Thyroid gland (tissue), 4 donors: ENCODE measurements at regions not wholly inside any gene's neighbourhood (a gene's known extent, or its start where the extent isn't known, plus 50 kb on each side); places are given as distances from the start of the nearest gene placed in this dataset.

Experiments
- DNase-seq, 2 donors: peaks; one replicate each; pipeline ENCODE4 v3.0.0-alpha.2; 2019
- H3K27ac ChIP-seq, 3 donors: fragments of 200-600 bp; sonication (generic); 1 replicate in 2 of 3; 2 replicates in 1 of 3; pipeline ENCODE4 v1.5.1; 2016 to 2019; ENCODE audit warnings: mild to moderate bottlenecking in 1 of 3, moderate library complexity in 1 of 3
- H3K27me3 ChIP-seq: fragments of 200-600 bp; sonication (generic); one replicate; pipeline ENCODE4 v1.5.1; 2019
- H3K36me3 ChIP-seq, 2 donors: fragments of 200-600 bp; sonication (generic); one replicate each; pipeline ENCODE4 v1.5.1; 2016 to 2019
- H3K4me1 ChIP-seq, 2 donors: fragments of 200-600 bp; sonication (generic); one replicate each; pipeline ENCODE4 v1.5.1; 2017 to 2019
- H3K4me3 ChIP-seq, 3 donors: fragments of 200-600 bp; sonication (generic); replicated peaks in 1 of 3; 1 replicate in 2 of 3; 2 replicates in 1 of 3; pipeline ENCODE4 v1.5.1; 2016; ENCODE audit warnings: mild to moderate bottlenecking in 1 of 3
- H3K9me3 ChIP-seq: fragments of 200-600 bp; sonication (generic); one replicate; pipeline ENCODE4 v1.5.1; 2017
- CTCF ChIP-seq, 6 experiments: fragments of 200-600 bp in 3 of 6; fragments of 450-650 bp in 3 of 6; sonication (generic) in 3 of 6; IDR thresholded peaks; one replicate each; pipeline ENCODE4 v1.5.1; 2016 to 2019; ENCODE audit warnings: antibody characterized with exemption in 6 of 6, mild to moderate bottlenecking in 2 of 6, inconsistent platforms in 1 of 6, moderate library complexity in 1 of 6
- POLR2A ChIP-seq, 2 donors: fragments of 450-650 bp; IDR thresholded peaks; one replicate each; pipeline ENCODE4 v1.6.1; 2017; ENCODE audit warnings: antibody characterized with exemption in 2 of 2, mild to moderate bottlenecking in 2 of 2, moderate library complexity in 1 of 2
- WGBS, 2 donors: methylation state at CpG; one replicate each; pipeline ENCODE4 v1.1.5; 2017; 5-methylcytosine and 5-hydroxymethylcytosine counted together
- intact Hi-C: fragments of 100-400 bp; cut with DNase I; formaldehyde crosslinking; loops from one replicate; pipeline ENCODE4 v1.15.1; 2023

- intact Hi-C loops = no loop called here
- Histone ChIP-seq H3K4me3 (no peak overlapping the region), H3K36me3 (no peaks in the 10 kb centered on the region), H3K9me3 (no peaks in the 10 kb centered on the region), H3K27ac (no peak overlapping the region), H3K4me1 (no peaks in the 10 kb centered on the region), H3K27me3 (no peaks in the 10 kb centered on the region)
- WGBS, 2 donors = 83 to 93% methylated on average over 9 of the region's 9 CpGs
- no peak for DNase-seq
- TF ChIP-seq POLR2A (IDR thresholded peaks at IDR 0.05) (no peak), CTCF (IDR thresholded peaks at IDR 0.05) (no peak)
Observed at GRCh38 chr4:79022529-79022928, 83.3 kb upstream of the PAQR3 start.

- Histone ChIP-seq H3K9me3 (no peaks in the 10 kb centered on the region), H3K27ac (no peak overlapping the region), H3K4me3 (no peak overlapping the region), H3K36me3 (no peaks in the 10 kb centered on the region), H3K27me3 (no peaks in the 10 kb centered on the region), H3K4me1 (no peaks in the 10 kb centered on the region)
- intact Hi-C loops = no loop called here
- WGBS, 2 donors = 77 to 93% methylated on average over 1 of the region's 1 CpG
- TF ChIP-seq CTCF (IDR thresholded peaks at IDR 0.05) = no peak
- DNase-seq = no peak
Observed at GRCh38 chr4:79017481-79017880, 78.2 kb upstream of the PAQR3 start.

- no peak overlapping the region for H3K4me3 ChIP-seq
- H3K4me1 ChIP-seq = no peaks in the 10 kb centered on the region
- intact Hi-C loops = no loop called here
- WGBS, 2 donors = 74 to 90% methylated on average over 3 of the region's 3 CpGs
- H3K36me3 ChIP-seq = no peaks in the 10 kb centered on the region
- DNase-seq = no peak
- H3K27me3 ChIP-seq = no peaks in the 10 kb centered on the region
- no peak for TF ChIP-seq CTCF (IDR thresholded peaks at IDR 0.05)
- TF ChIP-seq POLR2A (IDR thresholded peaks at IDR 0.05) = no peak
- no peaks in the 10 kb centered on the region for H3K9me3 ChIP-seq
- H3K27ac ChIP-seq = no peak overlapping the region
Observed at GRCh38 chr4:79016878-79017277, 77.6 kb upstream of the PAQR3 start.

GRCh38 chr4:79015411-79015810 lies 76.2 kb upstream of the PAQR3 start:
- Histone ChIP-seq H3K4me1 (no peaks in the 10 kb centered on the region), H3K36me3 (no peaks in the 10 kb centered on the region), H3K27ac (no peak overlapping the region), H3K27me3 (no peaks in the 10 kb centered on the region), H3K9me3 (no peaks in the 10 kb centered on the region), H3K4me3 (no peak overlapping the region)
- 96 to 100% methylated on average over 2 of the region's 2 CpGs for WGBS, 2 donors
- intact Hi-C loops = no loop called here
- DNase-seq = no peak
- TF ChIP-seq CTCF (IDR thresholded peaks at IDR 0.05) = no peak
- no peak for TF ChIP-seq POLR2A (IDR thresholded peaks at IDR 0.05)

GRCh38 chr4:79014230-79014629 lies 75.0 kb upstream of the PAQR3 start:
- WGBS, 2 donors = 69 to 78% methylated on average over 3 of the region's 3 CpGs

More at GRCh38 chr4:79014230-79014629, 75.0 kb upstream of the PAQR3 start:
- Histone ChIP-seq H3K9me3 (no peaks in the 10 kb centered on the region), H3K27me3 (no peaks in the 10 kb centered on the region), H3K4me3 (no peak overlapping the region), H3K27ac (no peak overlapping the region), H3K4me1 (no peaks in the 10 kb centered on the region), H3K36me3 (no peaks in the 10 kb centered on the region)
- no peak for DNase-seq
- intact Hi-C loops = no loop called here
- TF ChIP-seq CTCF (IDR thresholded peaks at IDR 0.05) = no peak
- no peak for TF ChIP-seq POLR2A (IDR thresholded peaks at IDR 0.05)
